GM10266 (cell line): ENCODE measurements at regions not wholly inside any gene's neighbourhood (a gene's known extent, or its start where the extent isn't known, plus 50 kb on each side); places are given as distances from the start of the nearest gene placed in this dataset.

Experiments
- DNase-seq: peaks from one replicate; pipeline ENCODE4 v3.0.0; 2012; ENCODE audit errors: extremely low spot score
- TF ChIP-seq, protein P1 (sequence below): IDR thresholded peaks from 2 replicates; pipeline ENCODE4 v1.5.1; 2012; ENCODE audit warnings: mild to moderate bottlenecking, low read depth; ENCODE audit not compliant: control insufficient read depth, insufficient read depth; ENCODE audit errors: missing control alignments

DNA sequence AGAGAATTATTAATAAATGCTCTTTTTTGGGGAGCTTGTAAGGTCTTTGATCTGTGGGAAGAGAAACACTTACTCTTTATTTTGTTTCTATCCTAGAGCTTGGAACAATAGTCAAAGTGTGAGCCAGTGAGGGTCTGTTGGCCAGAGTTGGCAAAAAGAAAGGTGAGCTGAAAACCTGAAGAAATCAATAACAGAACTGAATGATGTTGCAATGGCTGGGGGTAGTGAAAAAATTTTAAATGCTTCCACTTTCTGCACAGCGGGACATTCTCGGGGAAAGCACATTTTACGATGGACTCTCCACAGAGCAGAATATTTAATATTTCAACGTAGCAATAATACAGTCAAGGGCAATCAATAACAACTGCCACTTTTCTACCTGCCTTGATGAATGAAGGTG is 78.9 kb downstream of the SKA1 start:
- TF ChIP-seq, protein P1, sequence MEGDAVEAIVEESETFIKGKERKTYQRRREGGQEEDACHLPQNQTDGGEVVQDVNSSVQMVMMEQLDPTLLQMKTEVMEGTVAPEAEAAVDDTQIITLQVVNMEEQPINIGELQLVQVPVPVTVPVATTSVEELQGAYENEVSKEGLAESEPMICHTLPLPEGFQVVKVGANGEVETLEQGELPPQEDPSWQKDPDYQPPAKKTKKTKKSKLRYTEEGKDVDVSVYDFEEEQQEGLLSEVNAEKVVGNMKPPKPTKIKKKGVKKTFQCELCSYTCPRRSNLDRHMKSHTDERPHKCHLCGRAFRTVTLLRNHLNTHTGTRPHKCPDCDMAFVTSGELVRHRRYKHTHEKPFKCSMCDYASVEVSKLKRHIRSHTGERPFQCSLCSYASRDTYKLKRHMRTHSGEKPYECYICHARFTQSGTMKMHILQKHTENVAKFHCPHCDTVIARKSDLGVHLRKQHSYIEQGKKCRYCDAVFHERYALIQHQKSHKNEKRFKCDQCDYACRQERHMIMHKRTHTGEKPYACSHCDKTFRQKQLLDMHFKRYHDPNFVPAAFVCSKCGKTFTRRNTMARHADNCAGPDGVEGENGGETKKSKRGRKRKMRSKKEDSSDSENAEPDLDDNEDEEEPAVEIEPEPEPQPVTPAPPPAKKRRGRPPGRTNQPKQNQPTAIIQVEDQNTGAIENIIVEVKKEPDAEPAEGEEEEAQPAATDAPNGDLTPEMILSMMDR = no peak
- no peak for DNase-seq

DNA sequence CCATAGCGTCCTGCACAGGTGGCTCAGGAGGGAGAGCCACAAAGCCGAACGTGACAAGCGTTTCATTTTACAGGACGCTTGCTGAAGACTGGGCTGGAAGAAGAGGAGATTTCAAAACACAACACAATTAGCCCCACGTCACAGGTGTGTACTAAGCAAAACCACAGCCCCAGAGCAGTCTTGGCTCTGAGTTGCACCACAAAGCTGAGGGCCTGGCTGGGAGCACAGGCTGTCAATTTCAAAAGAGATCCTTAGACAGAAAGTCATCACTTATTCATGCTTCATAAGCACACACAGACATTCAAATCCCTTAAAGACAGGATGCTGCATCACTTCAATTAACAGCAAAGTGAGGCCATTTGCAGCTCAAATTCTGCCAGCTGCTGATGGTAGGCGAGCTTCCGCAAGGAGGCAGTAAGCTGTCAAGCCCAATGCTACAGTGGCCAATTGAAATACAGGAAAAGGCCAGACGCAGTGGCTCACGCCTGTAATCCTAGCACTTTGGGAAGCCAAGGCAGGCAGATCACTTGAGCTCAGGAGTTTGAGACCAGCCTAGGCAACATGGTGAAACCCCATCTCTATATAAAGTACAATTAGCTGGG is 79.6 kb downstream of the SKA1 start:
- TF ChIP-seq, protein P1 = no peak
- no peak for DNase-seq

DNA sequence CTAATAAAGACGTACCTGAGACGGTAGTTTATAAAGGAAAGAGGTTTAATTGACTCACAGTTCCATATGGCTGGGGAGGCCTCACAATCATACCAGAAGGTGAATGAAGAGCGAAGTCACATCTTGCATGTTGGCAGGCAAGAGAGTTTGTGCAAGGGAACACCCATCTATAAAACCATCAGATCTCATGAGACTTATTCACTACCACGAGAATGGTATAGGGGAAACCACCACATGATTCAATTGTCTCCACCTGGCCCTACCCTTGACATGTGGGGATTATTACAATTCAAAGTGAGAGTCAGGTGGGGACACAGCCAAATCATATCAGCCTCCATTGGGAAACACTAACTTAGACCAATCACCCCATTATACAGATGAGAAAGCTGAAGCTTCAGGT is 81.4 kb downstream of the SKA1 start:
- TF ChIP-seq, protein P1 = no peak
- no peak for DNase-seq

DNA sequence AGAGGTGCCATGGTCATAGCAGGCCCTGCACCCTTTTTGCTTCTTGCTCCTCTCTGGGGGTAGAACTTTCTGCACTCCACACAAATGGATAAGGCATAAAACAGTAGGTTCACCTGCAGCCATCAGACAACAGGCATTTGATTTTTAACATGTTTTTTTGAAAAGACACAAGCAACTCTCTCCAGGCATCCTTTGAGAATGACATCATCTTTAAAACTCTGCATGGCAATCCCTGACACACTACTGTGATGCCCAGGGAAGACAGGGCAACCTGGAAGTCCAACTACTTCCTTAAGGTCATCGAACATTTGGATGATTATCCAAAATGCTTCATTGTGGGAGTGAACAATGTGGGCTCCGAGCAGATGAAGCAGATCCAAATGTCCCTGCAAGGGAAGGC is 82.8 kb downstream of the SKA1 start:
- no peak for DNase-seq
- TF ChIP-seq, protein P1 = no peak

DNA sequence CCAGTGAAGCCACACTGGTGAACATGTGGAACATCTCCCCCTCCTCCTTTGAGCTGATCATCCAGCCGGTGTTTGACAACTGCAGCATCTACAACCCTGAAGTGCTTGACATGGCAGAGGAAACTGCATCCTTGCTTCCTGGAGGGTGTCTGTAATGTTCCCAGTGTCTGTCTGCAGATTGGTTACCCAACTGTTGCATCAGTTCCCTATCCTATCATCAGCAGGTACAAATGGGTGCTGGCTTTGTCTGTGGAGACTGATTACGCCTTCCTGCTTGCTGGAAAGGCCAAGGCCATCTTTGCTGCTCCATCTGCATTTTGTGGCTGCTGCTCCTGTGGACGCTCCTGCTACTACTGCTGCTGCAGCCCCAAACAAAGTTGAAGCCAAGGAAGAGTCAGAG is 83.5 kb downstream of the SKA1 start:
- TF ChIP-seq, protein P1 = no peak
- DNase-seq = no peak

DNA sequence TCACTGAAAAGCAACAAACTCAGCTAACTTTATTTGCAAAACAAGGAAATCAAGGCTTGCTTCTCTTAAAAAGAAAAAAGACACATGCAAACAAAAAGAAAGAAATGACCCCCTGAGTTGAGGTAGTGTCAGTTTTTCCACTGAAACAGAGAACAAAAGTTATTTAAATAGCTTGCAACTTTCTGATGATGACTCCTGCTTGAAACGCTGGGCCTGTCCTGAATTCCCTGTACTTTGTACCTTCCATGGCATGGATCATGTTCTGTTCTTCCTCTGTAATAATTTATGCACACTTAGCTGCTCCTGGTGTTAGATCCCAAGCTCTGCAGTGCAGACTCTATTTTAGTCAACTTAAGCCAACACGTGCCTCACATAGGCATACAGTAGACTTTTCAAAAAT is 84.0 kb downstream of the SKA1 start:
- DNase-seq = no peak
- TF ChIP-seq, protein P1 = no peak

DNA sequence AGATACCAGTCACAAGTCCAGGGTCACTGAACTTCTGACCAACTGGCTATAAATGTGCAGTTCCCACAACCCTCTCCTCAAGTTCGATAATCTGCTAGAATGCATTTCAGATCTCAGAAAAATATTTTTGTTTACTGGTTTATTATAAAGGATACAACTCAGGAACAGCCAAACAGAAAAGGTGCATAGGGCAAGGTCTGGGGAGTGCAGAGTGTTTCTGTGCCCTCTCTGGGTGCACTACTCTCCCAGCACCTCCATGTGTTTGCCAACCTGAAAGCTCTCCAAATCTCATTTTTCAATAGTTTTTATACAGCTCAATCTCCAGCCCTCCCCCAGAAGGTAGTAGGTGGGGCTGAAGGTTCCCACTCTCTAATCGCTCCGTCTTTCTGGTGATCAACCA is 85.2 kb downstream of the SKA1 start:
- TF ChIP-seq, protein P1 = no peak
- DNase-seq = no peak
